ENCODE measurements at regions not wholly inside any gene's neighbourhood (a gene's known extent, or its start where the extent isn't known, plus 50 kb on each side); places are given as distances from the start of the nearest gene placed in this dataset.
A peak's percentile ranks its signal among the peaks of the same experiment; 100 is the strongest.
"Not testable (repeated sequence)": the region's sequence is repeated elsewhere in the genome, so short reads cannot be mapped to it uniquely, and the experiment has no call there.

GRCh38 chr9:39018107-39018506, 269.9 kb downstream of the CNTNAP3 start:
- intact Hi-C loops (cut with micrococcal nuclease); H3K4me3 Mint-ChIP-seq (ENCODE audit: unreplicated experiment); BruUV-seq (replicated peaks); CTCF ChIA-PET; H3K27me3 Mint-ChIP-seq (ENCODE audit: insufficient read depth, unreplicated experiment); H3K27ac Mint-ChIP-seq (ENCODE audit: low read depth, unreplicated experiment); POLR2A ChIA-PET; H3K4me1 Mint-ChIP-seq (ENCODE audit: insufficient read depth, unreplicated experiment); DNase-seq (ENCODE audit: unreplicated experiment); H3K9me3 Mint-ChIP-seq (ENCODE audit: unreplicated experiment); H3K36me3 Mint-ChIP-seq (ENCODE audit: insufficient read depth, unreplicated experiment): not testable (repeated sequence)

- BruUV-seq (replicated peaks); H3K9me3 Mint-ChIP-seq (ENCODE audit: unreplicated experiment); H3K36me3 Mint-ChIP-seq (ENCODE audit: insufficient read depth, unreplicated experiment); H3K4me1 Mint-ChIP-seq (ENCODE audit: insufficient read depth, unreplicated experiment); intact Hi-C loops (cut with micrococcal nuclease); POLR2A ChIA-PET; H3K27ac Mint-ChIP-seq (ENCODE audit: low read depth, unreplicated experiment); DNase-seq (ENCODE audit: unreplicated experiment); CTCF ChIA-PET; H3K27me3 Mint-ChIP-seq (ENCODE audit: insufficient read depth, unreplicated experiment); H3K4me3 Mint-ChIP-seq (ENCODE audit: unreplicated experiment): not testable (repeated sequence)
Observed at GRCh38 chr9:39015178-39015577, 272.8 kb downstream of the CNTNAP3 start.

GRCh38 chr9:39014805-39015123, 273.2 kb downstream of the CNTNAP3 start:
- intact Hi-C loops (cut with micrococcal nuclease) = not testable (repeated sequence)

GRCh38 chr9:39014096-39014804, 273.7 kb downstream of the CNTNAP3 start:
- H3K4me3 Mint-ChIP-seq (ENCODE audit: unreplicated experiment); DNase-seq (ENCODE audit: unreplicated experiment); H3K27ac Mint-ChIP-seq (ENCODE audit: low read depth, unreplicated experiment); POLR2A ChIA-PET; H3K36me3 Mint-ChIP-seq (ENCODE audit: insufficient read depth, unreplicated experiment); intact Hi-C loops (cut with micrococcal nuclease); H3K9me3 Mint-ChIP-seq (ENCODE audit: unreplicated experiment); H3K27me3 Mint-ChIP-seq (ENCODE audit: insufficient read depth, unreplicated experiment); BruUV-seq (replicated peaks); CTCF ChIA-PET; H3K4me1 Mint-ChIP-seq (ENCODE audit: insufficient read depth, unreplicated experiment): not testable (repeated sequence)

More at GRCh38 chr9:39014805-39015123, 273.2 kb downstream of the CNTNAP3 start:
- H3K4me3 Mint-ChIP-seq (ENCODE audit: unreplicated experiment); H3K27me3 Mint-ChIP-seq (ENCODE audit: insufficient read depth, unreplicated experiment); H3K36me3 Mint-ChIP-seq (ENCODE audit: insufficient read depth, unreplicated experiment); POLR2A ChIA-PET; H3K4me1 Mint-ChIP-seq (ENCODE audit: insufficient read depth, unreplicated experiment); H3K27ac Mint-ChIP-seq (ENCODE audit: low read depth, unreplicated experiment); BruUV-seq (replicated peaks); CTCF ChIA-PET; H3K9me3 Mint-ChIP-seq (ENCODE audit: unreplicated experiment): not testable (repeated sequence)
- DNase-seq (ENCODE audit: unreplicated experiment) = peak; percentile 21

- CTCF ChIA-PET; H3K9me3 Mint-ChIP-seq (ENCODE audit: unreplicated experiment); BruUV-seq (replicated peaks): not testable (repeated sequence)
Observed at GRCh38 chr9:39009743-39010142, 278.2 kb downstream of the CNTNAP3 start.

GRCh38 chr9:39009343-39009742, 278.6 kb downstream of the CNTNAP3 start:
- H3K9me3 Mint-ChIP-seq (ENCODE audit: unreplicated experiment); H3K4me3 Mint-ChIP-seq (ENCODE audit: unreplicated experiment); POLR2A ChIA-PET; H3K27ac Mint-ChIP-seq (ENCODE audit: low read depth, unreplicated experiment); CTCF ChIA-PET; H3K27me3 Mint-ChIP-seq (ENCODE audit: insufficient read depth, unreplicated experiment); BruUV-seq (replicated peaks); DNase-seq (ENCODE audit: unreplicated experiment); H3K4me1 Mint-ChIP-seq (ENCODE audit: insufficient read depth, unreplicated experiment); intact Hi-C loops (cut with micrococcal nuclease); H3K36me3 Mint-ChIP-seq (ENCODE audit: insufficient read depth, unreplicated experiment): not testable (repeated sequence)

More at GRCh38 chr9:39009743-39010142, 278.2 kb downstream of the CNTNAP3 start:
- intact Hi-C loops (cut with micrococcal nuclease); H3K27ac Mint-ChIP-seq (ENCODE audit: low read depth, unreplicated experiment); POLR2A ChIA-PET; DNase-seq (ENCODE audit: unreplicated experiment); H3K4me3 Mint-ChIP-seq (ENCODE audit: unreplicated experiment); H3K4me1 Mint-ChIP-seq (ENCODE audit: insufficient read depth, unreplicated experiment); H3K36me3 Mint-ChIP-seq (ENCODE audit: insufficient read depth, unreplicated experiment); H3K27me3 Mint-ChIP-seq (ENCODE audit: insufficient read depth, unreplicated experiment): not testable (repeated sequence)

GRCh38 chr9:39008907-39009306, 279.1 kb downstream of the CNTNAP3 start:
- intact Hi-C loops (cut with micrococcal nuclease); CTCF ChIA-PET; H3K27me3 Mint-ChIP-seq (ENCODE audit: insufficient read depth, unreplicated experiment): not testable (repeated sequence)

GRCh38 chr9:39005736-39006135, 282.2 kb downstream of the CNTNAP3 start:
- intact Hi-C loops (cut with micrococcal nuclease); H3K27me3 Mint-ChIP-seq (ENCODE audit: insufficient read depth, unreplicated experiment); CTCF ChIA-PET; DNase-seq (ENCODE audit: unreplicated experiment); H3K36me3 Mint-ChIP-seq (ENCODE audit: insufficient read depth, unreplicated experiment); H3K4me3 Mint-ChIP-seq (ENCODE audit: unreplicated experiment); H3K4me1 Mint-ChIP-seq (ENCODE audit: insufficient read depth, unreplicated experiment); H3K9me3 Mint-ChIP-seq (ENCODE audit: unreplicated experiment); H3K27ac Mint-ChIP-seq (ENCODE audit: low read depth, unreplicated experiment); BruUV-seq (replicated peaks); POLR2A ChIA-PET: not testable (repeated sequence)

More at GRCh38 chr9:39008907-39009306, 279.1 kb downstream of the CNTNAP3 start:
- H3K9me3 Mint-ChIP-seq (ENCODE audit: unreplicated experiment); H3K4me3 Mint-ChIP-seq (ENCODE audit: unreplicated experiment); POLR2A ChIA-PET; H3K27ac Mint-ChIP-seq (ENCODE audit: low read depth, unreplicated experiment); H3K36me3 Mint-ChIP-seq (ENCODE audit: insufficient read depth, unreplicated experiment); BruUV-seq (replicated peaks); H3K4me1 Mint-ChIP-seq (ENCODE audit: insufficient read depth, unreplicated experiment): not testable (repeated sequence)
- peak; percentile 18 for DNase-seq (ENCODE audit: unreplicated experiment)

- CTCF ChIA-PET; H3K36me3 Mint-ChIP-seq (ENCODE audit: insufficient read depth, unreplicated experiment); BruUV-seq (replicated peaks); H3K9me3 Mint-ChIP-seq (ENCODE audit: unreplicated experiment); POLR2A ChIA-PET; H3K4me3 Mint-ChIP-seq (ENCODE audit: unreplicated experiment); H3K4me1 Mint-ChIP-seq (ENCODE audit: insufficient read depth, unreplicated experiment); H3K27me3 Mint-ChIP-seq (ENCODE audit: insufficient read depth, unreplicated experiment); intact Hi-C loops (cut with micrococcal nuclease): not testable (repeated sequence)
- peak overlapping the region; percentile 16 for H3K27ac Mint-ChIP-seq (ENCODE audit: low read depth, unreplicated experiment)
- peak; percentile 48 for DNase-seq (ENCODE audit: unreplicated experiment)
Observed at GRCh38 chr9:39001085-39001593, 281.2 kb upstream of the FAM240B start.

- CTCF ChIA-PET; POLR2A ChIA-PET; H3K27ac Mint-ChIP-seq (ENCODE audit: low read depth, unreplicated experiment); intact Hi-C loops (cut with micrococcal nuclease); H3K27me3 Mint-ChIP-seq (ENCODE audit: insufficient read depth, unreplicated experiment); DNase-seq (ENCODE audit: unreplicated experiment); BruUV-seq (replicated peaks); H3K4me1 Mint-ChIP-seq (ENCODE audit: insufficient read depth, unreplicated experiment); H3K36me3 Mint-ChIP-seq (ENCODE audit: insufficient read depth, unreplicated experiment); H3K4me3 Mint-ChIP-seq (ENCODE audit: unreplicated experiment); H3K9me3 Mint-ChIP-seq (ENCODE audit: unreplicated experiment): not testable (repeated sequence)
Observed at GRCh38 chr9:38999277-38999676, 279.3 kb upstream of the FAM240B start.
